ENCODE measurements at regions not wholly inside any gene's neighbourhood (a gene's known extent, or its start where the extent isn't known, plus 50 kb on each side); places are given as distances from the start of the nearest gene placed in this dataset.

GRCh38 chr4:130511776-130512175 lies 1415.8 kb downstream of the C4orf33 start:
- DNase-seq, result no peak

GRCh38 chr4:130524057-130524456 lies 1428.1 kb downstream of the C4orf33 start:
- DNase-seq, result no peak

- no peak for DNase-seq
Observed at GRCh38 chr4:130530505-130530904, 1434.6 kb downstream of the C4orf33 start.

DNA sequence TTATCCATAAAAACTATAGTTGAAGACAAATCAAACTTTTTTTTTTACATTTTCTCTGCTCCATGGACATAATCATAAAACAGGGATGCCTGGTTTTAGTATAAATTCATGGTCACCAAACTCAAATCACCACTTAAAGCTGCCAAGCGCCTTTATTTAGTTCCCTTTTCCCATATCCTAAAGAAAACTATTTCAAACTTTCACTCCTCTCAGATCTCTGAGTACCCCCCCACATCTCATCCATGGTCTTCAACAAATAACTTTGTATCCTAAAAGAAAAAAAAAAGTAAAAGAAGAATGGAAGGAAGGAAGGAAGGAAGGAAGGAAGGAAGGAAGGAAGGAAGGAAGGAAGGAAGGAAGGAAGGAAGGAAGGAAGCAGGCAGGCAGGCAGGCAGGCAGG lies 1438.7 kb downstream of the C4orf33 start:
- DNase-seq, result no peak

GRCh38 chr4:130542953-130543352 lies 1447.0 kb downstream of the C4orf33 start:
- no peak for DNase-seq

DNA sequence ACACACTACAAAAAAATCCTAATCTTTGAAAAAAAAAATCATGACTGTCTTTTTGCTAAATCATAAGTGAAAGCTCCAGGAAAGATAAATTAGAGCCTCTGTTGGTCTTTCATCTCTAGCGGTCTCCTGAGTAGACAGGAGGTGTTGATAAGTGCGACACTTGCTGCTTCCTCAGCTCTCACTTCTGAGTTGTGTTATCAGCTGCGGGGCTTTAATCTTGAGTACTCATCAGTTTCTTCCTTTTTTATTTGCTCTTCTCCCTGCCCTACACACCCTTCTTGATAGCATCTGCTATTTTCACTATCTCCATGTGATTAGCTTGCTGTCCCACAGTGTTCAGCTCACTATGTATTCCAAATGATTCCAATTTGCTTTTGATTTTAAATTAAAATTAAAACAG lies 1449.2 kb downstream of the C4orf33 start:
- no peak for DNase-seq

GRCh38 chr4:130545596-130545995 lies 1449.6 kb downstream of the C4orf33 start:
- DNase-seq, result no peak

- no peak for DNase-seq
Observed at GRCh38 chr4:130559268-130559667, 1463.3 kb downstream of the C4orf33 start.

DNA sequence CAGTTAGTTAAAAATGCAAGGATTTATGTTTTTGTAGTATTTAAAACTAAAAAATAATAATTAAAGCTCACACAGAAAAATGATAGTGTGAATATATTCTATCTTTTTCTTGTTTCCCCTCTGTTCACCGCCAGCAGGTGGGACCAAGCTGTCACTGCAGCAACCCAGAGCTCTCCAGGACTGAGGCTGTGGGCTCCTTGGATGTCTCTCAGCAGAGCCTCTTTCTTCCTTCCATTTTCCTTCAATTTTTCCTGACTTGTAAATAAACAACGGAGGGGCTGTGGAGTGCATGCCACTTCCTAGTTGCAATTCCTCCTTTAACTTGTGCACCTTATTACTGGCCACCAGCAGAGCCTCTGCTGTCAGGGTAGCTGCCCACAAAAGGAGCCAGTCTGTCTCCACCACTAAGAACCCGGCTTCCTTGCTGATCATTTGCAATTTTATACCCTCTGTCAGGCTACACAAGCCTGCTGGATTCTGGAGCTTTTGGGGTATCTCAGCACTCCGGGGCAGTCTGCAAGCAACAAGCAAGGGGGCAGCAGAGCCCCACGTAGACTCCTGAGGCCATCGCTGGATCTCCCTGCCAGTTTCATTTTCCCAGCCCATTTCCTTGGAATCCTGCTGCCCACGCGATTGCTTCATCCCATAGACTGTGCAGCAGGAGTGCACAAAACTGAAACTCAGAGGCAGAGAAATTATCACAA lies 1467.4 kb downstream of the C4orf33 start:
- no peak for DNase-seq

DNA sequence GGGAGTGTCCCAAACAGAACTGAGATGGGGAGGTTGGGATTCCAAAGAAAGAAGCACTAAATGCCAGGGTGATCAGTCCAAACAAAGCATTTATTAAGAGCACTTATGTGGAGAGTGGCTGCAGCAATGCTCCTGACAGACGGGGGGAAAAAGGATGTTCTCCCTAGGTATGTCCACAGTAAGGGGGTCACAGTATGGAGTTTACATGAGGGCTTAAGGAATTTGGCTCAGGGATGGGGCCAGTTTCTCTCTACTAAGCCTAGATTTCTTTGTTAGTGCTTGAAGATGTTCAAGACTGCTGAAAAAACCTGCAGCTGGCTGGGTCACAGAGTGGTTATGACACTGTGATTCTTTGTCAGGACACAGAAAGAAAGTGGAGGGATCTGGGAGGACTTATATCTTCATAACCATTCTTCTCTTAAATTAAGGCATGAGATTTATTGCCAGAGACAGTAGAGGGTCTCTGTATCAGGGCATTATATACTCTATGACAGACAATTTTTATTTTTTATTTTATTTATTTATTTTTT lies 1468.0 kb downstream of the C4orf33 start:
- no peak for DNase-seq

GRCh38 chr4:130568746-130569145 lies 1472.8 kb downstream of the C4orf33 start:
- no peak for DNase-seq

- no peak for DNase-seq
Observed at GRCh38 chr4:130573742-130574141, 1477.8 kb downstream of the C4orf33 start.

- DNase-seq, result no peak
Observed at GRCh38 chr4:130574215-130574614, 1478.3 kb downstream of the C4orf33 start.

GRCh38 chr4:130576218-130576617 lies 1480.3 kb downstream of the C4orf33 start:
- no peak for DNase-seq

GRCh38 chr4:130591091-130591490 lies 1495.1 kb downstream of the C4orf33 start:
- DNase-seq, result no peak

- no peak for DNase-seq
Observed at GRCh38 chr4:130600706-130601105, 1504.8 kb downstream of the C4orf33 start.

DNA sequence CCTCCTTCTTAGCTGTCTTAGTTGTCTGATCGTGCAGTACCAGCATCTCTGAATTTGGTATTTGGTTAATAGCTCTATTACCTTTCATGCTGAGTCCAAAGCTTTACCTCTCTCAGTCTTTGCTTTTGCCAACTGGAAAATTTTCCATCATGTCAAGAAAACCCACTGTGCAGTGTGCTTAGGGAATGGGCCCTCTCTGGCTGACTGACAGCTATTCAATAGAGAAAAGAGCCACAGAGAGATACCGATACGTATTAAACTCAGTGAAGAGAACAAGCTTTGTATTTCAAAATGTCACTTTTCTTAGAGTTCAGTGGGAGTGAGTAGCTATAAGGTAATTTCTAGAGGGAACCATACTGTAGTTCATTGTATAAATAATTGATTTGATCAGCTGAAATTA lies 1507.1 kb downstream of the C4orf33 start:
- DNase-seq, result no peak

- no peak for DNase-seq
Observed at GRCh38 chr4:130608121-130608520, 1512.2 kb downstream of the C4orf33 start.

GRCh38 chr4:130628531-130628930 lies 1532.6 kb downstream of the C4orf33 start:
- DNase-seq, result no peak

DNA sequence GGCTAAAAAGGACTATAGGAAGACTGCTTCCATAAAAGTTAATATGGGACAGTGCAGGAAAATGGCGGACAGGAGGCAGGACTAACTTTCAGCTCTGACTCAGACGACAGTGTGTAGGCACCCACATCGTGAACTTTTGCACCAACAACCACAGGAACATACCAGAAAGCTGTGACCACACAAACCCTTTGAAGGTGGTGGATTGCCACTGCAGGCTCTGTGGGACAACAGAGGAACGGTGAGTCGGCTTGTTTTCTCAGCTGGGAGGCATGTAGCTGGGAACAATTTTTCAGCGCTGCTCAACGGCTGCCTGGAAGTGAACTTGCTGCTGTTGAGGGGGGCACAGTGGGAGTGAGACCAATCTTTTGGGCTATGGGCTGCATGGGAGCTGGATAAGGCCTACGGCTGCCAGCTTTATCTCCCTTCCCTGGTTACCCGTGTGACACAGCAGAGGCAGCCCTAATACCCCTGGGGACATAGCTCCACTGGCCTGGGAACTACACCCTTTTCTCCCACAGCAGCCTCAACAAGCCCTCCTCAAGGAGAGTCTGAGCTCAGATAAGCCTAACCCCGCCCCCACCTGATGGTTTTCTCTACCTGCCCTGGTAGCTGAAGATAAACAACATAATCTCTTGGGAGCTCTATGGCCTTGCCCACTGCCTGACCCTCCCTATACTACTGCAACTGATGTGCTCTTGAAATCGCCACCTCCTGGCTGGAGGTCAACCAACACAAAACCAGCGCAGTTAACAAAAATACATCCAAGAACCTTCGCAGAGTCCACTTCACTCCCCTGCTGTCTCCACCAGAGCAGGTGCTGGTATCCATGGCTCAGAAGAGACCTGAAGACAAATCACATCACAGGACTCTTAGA lies 1537.0 kb downstream of the C4orf33 start:
- no peak for DNase-seq

DNA sequence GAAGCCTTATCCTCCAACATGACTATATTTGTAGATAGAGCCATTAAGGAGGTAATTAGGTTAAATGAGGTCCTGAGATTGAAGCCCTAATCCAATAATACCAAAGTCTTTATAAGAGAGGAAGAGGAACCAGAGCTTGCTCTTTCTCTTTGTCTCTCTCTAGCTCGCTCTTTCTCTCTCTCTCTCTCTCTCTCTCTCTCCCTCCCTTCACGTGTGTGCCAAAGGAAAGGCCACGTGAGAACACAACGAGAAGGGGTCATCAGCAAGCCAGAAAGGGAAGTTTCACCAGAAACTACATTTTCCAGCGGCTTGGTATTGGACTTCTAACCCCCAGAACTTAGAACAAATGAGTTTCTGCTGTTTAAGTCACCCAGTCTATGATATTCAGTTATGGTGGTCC lies 1540.5 kb downstream of the C4orf33 start:
- no peak for DNase-seq

GRCh38 chr4:130640592-130640991 lies 1544.6 kb downstream of the C4orf33 start:
- no peak for DNase-seq

GRCh38 chr4:130646886-130647285 lies 1550.9 kb downstream of the C4orf33 start:
- no peak for DNase-seq

DNA sequence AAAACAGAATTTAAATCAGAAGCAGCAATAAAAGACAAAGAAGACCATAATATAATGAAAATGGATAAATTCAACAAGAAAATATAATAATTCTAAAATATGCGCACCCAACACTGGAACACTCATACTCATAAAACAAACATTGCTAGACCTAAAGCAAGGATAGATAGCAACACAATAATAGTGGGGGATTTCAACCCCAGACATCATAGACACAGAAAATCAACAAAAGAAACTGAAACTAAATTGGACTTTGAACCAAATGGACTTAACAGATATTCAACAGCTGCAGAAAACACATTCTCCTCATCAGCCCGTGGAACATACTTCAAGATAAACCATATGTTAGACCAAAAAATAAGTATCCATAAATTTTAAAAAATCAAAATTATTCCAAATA lies 1552.6 kb downstream of the C4orf33 start:
- no peak for DNase-seq
